ENCODE measurements at regions not wholly inside any gene's neighbourhood (a gene's known extent, or its start where the extent isn't known, plus 50 kb on each side); places are given as distances from the start of the nearest gene placed in this dataset.

GRCh38 chr5:88660947-88661805 is 221.8 kb downstream of the MEF2C start:
- Histone ChIP-seq H2AK9ac (replicated peaks; ENCODE audit: low read depth, low read length, poor library complexity) (no peak overlapping the region), H2BK120ac (ENCODE audit: low read depth, low read length) (no peak overlapping the region), H3K9ac (ENCODE audit: low read depth, low read length) (no peak overlapping the region), H4K20me1 (ENCODE audit: insufficient read depth, low read length) (no peaks in the 10 kb centered on the region), H2AK5ac (ENCODE audit: low read depth, low read length) (no peak overlapping the region), H2BK5ac (ENCODE audit: low read depth, low read length, poor library complexity, severe bottlenecking) (no peak overlapping the region), H4K91ac (ENCODE audit: insufficient read depth, low read depth, low read length) (no peak overlapping the region), H2AFZ (replicated peaks; ENCODE audit: low read length, poor library complexity) (peak overlapping the region; percentile 80), H2BK20ac (ENCODE audit: low read depth, low read length) (no peak overlapping the region), H2BK15ac (ENCODE audit: low read depth, low read length) (no peak overlapping the region), H4K5ac (ENCODE audit: low read depth, low read length) (no peak overlapping the region), H3K23ac (ENCODE audit: low read depth, low read length) (no peak overlapping the region), H3K36me3 (ENCODE audit: control insufficient read depth, insufficient read depth, low read length) (no peaks in the 10 kb centered on the region), H3K27me3 (ENCODE audit: control insufficient read depth, insufficient read depth, low read length) (peaks cover 42% of the 10 kb centered on the region), H3K4me2 (ENCODE audit: low read depth, low read length) (peak overlapping the region; percentile 96), H3K9me1 (ENCODE audit: insufficient read depth, low read length) (no peaks in the 10 kb centered on the region), H3K18ac (ENCODE audit: low read depth, low read length) (no peak overlapping the region), H4K8ac (ENCODE audit: low read depth in 2 of 2, low read length in 2 of 2) (no peak overlapping the region), H3K4me3 (ENCODE audit: insufficient read depth, low read depth, low read length) (peak overlapping the region; percentile 58), H3K56ac (ENCODE audit: extremely low read depth, insufficient read depth, low read length) (no peak overlapping the region), H3K79me1 (ENCODE audit: low read depth in 1 of 2, low read length in 2 of 2) (no peaks in the 10 kb centered on the region), H3K4me1 (ENCODE audit: control insufficient read depth, insufficient read depth, low read length) (peaks cover 2% of the 10 kb centered on the region; the same call in 1 of the 2 replicates), H3K4ac (ENCODE audit: low read depth, low read length) (no peak overlapping the region), H3K27ac (ENCODE audit: insufficient read depth, low read length) (no peak overlapping the region), H3K9me3 (ENCODE audit: control insufficient read depth, insufficient read depth, low read length) (0 out of 2 replicates have a peak, but pooled peaks cover 2% of the 10 kb centered on the region), H3K14ac (replicated peaks; ENCODE audit: low read depth, low read length) (no peak overlapping the region)
- no peak for TF ChIP-seq RAD21 (IDR thresholded peaks at IDR 0.05; ENCODE audit: low read length)
- TF ChIP-seq MXI1 (IDR thresholded peaks at IDR 0.05; ENCODE audit: borderline replicate concordance, low read depth, low read length): no peak
- no peak for TF ChIP-seq SMC3 (IDR thresholded peaks at IDR 0.05; ENCODE audit: low read depth, low read length)
- TF ChIP-seq ELK1 (IDR thresholded peaks at IDR 0.05; ENCODE audit: borderline replicate concordance, low read depth, low read length): no peak
- TF ChIP-seq POLR2A (IDR thresholded peaks at IDR 0.05; ENCODE audit: low read depth, low read length): no peak
- no peak for TF ChIP-seq NFE2L2 (IDR thresholded peaks at IDR 0.05; ENCODE audit: low read depth, low read length)
- TF ChIP-seq CHD1 (IDR thresholded peaks at IDR 0.05; ENCODE audit: low read depth, low read length): no peak
- TF ChIP-seq RCOR1 (IDR thresholded peaks at IDR 0.05; ENCODE audit: insufficient replicate concordance, low read length): no peak
- TF ChIP-seq CEBPB (IDR thresholded peaks at IDR 0.05; ENCODE audit: low read depth, low read length): no peak
- peak; percentile 77 for DNase-seq
- ChIA-PET CTCF (interaction anchor here (1.1 kb wide), 1 partner anchor 19 kb away, joined by 3 read pairs; no protein-coding TSS in a partner anchor), POLR2A (ENCODE audit: unreplicated experiment) (no interaction called here)
- intact Hi-C loops (cut with micrococcal nuclease): loop anchor here (5.0 kb wide), 1 partner anchor 399 kb away; no protein-coding TSS in a partner anchor
- no TSS peak for BruUV-seq (replicated peaks)
- in situ Hi-C loops (cut with MboI; ENCODE audit: low sequenced_read_pairs): no loop called here
- dilution Hi-C loops (cut with HindIII; ENCODE audit: low sequenced_read_pairs, unreplicated experiment): no loop called here
- ATAC-seq (ENCODE audit: low read depth): peak; percentile 99
- WGBS, 2 experiments (ENCODE audit: extremely low coverage in 2 of 2, insufficient read length in 1 of 2): 1% methylated on average over 29 of the region's 53 CpGs; no CpG with 5 or more reads in 1 of the 2 experiments

Data from IMR-90 (cell line).